Iris pigment epithelial cell (primary cell): ENCODE measurements at regions not wholly inside any gene's neighbourhood (a gene's known extent, or its start where the extent isn't known, plus 50 kb on each side); places are given as distances from the start of the nearest gene placed in this dataset.

Source experiments
- DNase-seq: peaks from one replicate; pipeline ENCODE4 v3.0.0-alpha.2; 2011; ENCODE audit warnings: low read depth

DNA sequence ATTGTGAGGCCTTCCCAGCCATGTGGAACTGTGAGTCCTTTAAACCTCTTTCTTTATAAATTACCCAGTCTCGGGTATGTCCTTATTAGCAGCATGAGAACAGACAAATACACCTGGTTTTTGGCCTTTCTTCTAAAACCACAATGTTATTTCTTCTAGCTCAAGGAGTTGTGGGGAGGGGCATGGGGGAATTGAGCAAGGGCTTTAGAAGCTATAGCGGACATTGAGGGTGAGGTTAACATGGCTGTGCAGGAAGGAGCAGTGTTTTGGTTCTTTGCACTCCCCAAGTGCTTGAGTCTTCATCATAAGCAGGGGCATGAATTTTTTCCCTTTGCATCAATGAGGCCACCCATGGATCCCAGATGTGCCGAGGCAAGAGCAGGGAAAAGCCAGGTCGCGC lies 86.8 kb downstream of the SPRING1 start:
- no peak for DNase-seq

DNA sequence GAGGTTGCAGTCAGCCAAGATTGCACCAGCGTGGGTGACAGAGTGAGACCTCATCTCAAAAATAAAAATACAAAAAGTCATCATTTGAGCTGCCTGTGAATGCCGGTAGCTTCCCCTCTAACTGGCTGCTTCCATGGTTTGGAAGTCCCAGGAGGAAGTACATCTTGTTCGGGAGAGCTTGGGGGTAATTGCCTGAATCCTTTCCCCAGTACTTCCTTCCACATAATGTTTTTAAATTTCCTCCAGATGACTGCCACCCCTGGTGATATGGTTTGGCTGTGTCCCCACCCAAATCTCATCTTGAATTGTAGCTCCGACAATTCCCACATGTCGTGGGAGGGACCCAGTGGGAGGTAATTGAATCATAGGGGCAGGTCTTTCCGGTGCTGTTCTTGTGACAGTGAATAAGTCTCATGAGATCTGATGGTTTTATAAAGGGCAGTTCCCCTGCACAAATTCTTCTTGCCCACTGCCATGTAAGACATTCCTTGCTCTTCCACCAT lies 87.2 kb downstream of the SPRING1 start:
- DNase-seq: no peak

DNA sequence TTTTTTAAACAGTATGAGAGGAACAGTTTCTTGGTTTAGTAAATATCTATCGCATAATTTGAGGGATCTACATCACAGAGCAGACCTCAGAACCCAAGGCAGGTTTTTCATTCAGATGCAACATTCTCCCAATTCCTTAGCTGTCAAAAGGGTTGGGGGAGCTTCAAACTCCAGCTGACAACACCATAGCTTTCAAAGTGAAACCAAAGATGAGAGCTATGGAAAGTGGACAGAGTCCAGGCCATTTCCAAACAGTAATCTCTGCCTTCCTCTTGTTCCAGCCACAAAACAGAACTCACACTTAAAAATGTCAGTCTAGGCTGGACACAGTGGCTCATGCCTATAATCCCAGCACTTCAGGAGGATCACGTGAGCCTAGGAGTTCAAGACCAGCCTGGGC lies 87.8 kb downstream of the SPRING1 start:
- DNase-seq: peak; percentile 10

DNA sequence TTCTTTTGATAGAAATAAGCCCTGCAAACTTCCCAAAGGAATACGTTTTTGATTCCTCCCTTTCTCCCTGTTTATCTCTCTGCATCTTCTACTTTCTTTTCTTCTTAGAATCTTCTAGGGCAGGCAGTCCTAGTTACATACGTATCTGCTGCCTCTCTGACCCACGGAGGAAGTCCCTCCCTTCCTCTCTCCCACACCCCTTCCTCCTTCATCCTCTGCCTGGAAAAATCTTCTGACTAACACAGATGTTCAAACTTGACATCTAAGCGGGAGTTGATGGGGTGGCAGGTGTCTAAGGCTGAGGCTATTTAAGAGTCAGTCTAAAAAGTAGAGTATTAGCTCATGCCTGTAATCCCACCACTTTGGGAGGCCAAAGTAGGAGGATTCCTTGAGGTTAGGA lies 88.6 kb downstream of the MAP1LC3B2 start:
- no peak for DNase-seq

DNA sequence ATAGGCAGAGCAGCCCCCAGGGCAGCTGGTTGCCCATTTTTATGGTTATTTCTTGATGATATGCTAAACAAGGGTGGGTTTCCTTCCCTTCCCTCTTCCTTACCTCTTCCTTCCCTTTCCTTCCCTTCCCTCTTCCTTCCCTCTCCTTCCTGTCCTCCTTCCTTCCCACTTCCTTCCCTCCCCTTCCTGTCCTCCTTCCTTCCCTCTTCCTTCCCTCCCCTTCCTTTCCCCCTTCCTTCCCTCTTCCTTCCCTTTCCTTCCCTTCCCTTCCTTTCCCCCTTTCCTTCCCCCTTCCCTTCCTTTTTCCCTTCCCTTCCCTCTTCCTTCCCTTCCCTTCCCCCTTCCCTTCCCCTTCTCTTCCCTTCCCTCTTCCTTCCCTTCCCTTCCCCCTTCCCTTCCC lies 87.7 kb downstream of the MAP1LC3B2 start:
- DNase-seq: no peak

DNA sequence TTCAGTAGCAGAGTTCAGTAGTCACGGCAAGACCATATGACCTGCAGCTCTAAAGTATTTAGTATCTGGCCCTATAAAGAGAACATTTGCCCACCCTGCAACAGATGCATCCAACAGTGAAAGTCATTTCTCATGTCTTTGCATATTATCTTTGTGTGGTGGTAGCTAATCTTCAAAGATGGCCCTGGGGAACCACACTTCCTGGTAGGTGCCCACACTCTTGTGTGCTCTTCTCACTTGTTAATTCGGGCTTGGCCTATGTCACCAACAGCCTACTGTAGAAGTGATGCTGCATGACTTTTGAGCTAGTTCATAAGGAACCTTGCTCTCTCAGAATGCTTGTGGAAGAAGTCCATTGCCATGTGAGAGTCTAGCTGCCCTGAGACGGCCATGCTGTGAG lies 85.6 kb downstream of the MAP1LC3B2 start:
- DNase-seq: no peak

DNA sequence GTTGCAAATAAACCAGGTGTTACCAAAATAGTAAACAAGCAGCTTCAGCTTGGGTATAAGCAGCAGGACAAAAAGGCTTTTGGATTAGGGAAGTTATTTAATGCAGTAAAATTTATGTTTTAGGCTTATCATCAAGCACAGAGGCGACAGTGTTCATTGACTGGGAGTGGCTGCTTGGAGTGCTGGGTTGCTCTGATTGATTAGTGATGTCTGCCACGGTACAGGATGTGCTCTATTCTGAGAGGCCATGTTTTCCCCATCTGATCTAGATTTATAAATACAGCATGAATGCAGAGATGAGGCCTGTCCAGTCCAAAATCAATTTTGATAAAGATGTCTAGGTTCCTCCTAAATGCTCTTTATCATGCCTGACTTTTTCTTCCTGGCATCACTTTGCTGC lies 83.5 kb downstream of the MAP1LC3B2 start:
- no peak for DNase-seq

DNA sequence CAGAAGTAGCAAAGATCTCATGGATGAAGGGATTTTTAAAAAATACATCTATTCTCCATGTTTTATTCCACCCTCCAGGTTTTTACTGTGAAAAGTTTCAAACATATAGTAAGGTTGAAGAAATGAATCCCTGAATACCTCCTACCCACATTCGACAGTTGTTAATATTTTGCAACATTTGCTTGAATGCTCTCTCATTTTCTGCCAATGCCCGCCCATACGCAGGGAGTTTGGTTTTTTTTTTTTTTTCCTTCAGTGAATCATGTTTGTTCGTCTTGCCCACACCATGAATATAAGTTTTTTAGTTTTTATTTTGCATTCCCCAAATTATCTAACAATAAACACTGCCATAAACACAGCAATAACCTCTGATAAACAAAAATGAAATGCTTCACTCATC lies 82.9 kb downstream of the MAP1LC3B2 start:
- DNase-seq: no peak

DNA sequence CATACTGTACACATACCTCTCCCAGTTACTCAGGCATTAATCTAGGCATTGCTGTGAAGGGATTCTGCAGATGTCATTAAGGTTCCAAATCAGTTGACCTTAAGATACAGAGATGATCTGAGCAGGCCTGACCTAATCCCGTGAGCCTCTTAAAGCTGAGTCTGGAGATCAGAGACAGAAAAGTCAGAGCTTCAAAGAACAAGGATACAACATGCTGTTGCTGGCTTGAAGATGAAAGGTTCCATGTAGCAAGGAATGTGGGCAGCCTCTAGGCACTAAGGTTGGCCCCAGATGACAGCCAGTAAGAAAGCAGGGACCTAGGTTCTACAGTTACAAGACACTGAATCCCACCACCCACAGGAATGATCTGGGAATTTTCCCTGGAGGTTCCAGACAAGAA lies 81.1 kb downstream of the MAP1LC3B2 start:
- no peak for DNase-seq

DNA sequence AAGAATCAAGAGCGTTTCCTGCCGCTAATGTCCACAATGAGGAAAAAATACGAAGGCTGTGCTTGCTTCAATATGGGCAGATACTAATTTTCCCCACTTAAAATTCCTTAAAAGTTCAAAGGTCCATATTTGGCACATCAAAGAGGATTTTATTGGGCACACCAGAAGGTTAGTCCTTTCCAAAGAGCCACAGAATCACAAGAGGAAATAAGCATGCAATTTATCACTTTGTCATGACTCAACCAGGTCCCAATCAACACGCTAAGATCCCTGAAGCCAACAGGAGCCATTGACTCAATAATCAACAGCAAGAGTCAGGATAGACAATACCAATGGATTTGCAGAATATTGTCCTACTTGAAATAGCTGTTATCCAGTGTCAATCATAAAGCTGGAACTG lies 80.6 kb downstream of the MAP1LC3B2 start:
- no peak for DNase-seq

DNA sequence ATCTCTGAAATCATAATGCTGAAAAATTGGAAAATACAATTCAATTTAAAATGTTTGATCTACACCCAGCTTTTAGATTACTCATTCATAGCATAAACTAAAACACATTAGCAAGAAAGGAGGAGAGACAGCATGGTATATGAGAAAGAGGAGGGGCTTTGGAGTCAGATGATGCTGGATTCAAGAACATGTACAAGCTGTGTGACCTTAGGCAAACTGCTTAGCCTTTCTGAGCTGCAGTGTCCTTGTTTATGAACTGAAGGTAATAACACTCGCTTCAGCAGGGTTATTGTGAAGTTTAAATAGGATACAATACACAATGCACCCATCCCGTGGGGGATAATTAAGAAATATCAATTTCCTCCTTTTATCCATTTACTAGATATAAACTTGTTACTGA lies 79.2 kb downstream of the MAP1LC3B2 start:
- no peak for DNase-seq

DNA sequence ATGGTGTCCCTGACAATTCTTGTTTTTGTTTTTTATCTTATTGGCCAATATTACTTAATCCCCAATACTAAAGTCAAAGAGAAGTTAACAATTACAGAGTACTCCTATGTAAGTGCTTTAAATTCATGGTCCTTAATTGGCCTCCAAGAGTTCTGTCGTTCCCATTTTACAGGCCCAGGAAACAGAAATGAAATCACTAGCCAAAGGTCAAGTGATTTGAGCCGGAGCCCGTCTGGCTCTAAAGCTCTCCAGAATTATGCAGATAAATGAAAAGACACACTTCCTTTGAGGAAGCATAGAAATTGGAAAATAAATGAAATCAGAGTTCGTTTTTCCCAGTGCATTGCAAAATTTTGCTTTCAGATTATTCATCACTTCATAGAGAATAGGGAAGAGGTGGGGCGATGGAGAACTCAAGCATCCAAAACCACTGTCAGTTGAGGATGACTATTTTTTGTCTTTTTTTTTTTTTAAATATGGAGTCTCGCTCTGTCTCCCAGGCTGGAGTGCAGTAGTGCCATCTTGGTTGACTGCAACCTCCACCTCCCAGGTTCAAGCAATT lies 78.5 kb downstream of the MAP1LC3B2 start:
- no peak for DNase-seq

DNA sequence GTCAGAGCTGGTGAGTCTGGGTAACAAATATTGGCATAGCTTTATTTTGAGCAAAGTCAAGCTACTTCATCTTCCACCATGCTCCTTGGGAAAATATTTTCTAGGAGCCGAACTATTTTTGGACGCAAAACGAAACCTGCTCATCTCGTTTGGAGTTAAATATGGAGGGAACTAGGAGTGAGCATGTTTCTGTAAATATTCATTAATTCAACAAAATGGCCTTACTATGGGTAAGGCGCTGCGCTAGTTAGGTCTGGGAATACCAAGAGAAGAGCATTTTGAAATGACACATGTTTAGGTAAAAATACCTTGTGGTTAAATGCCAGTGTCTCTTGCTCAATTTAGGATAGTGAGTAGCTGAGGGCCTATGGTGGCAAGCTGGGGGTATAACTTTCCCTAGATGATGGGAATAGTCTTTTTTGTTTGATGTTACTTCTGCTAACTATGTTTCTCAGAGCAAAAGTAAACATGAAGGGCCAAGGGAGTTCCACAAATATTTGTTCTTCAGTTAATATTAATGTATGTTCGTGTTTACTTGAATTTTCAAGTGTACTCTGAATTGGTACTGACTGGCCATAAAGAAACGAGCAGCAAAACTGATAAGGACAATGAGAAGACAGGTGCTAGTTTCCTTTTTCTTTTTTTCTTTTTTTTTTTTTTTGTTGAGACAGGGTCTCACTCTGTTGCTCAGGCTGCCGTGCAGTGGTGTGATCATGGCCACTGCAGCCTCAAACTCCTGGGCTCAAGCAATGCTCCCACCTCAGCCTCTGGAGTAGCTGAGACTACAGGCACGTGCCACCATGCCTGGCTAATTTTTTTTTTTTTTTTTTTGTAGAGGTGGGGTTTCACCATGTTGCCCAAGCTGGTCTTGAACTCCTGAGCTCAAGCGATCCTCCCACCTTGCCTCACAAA lies 77.7 kb downstream of the MAP1LC3B2 start:
- DNase-seq: no peak

DNA sequence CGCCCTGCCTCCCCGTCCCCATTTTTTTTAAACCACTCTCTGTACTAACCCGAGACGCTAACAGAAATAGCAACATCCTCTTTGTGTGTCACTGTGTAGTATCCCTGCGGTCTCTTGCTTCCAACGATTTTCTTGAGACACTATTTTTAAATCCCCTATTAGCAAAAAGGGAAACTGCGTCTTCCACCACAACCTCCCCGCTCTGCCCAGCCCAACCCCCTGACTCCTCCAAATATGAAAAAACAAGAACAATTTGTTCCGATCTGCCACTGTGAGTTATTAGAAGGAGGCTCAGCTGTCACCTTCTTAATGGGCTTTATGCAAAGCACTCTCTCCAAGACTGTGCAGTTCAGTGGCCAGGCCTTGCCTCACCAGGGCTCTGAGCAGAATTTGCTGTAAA lies 76.3 kb downstream of the MAP1LC3B2 start:
- DNase-seq: no peak

DNA sequence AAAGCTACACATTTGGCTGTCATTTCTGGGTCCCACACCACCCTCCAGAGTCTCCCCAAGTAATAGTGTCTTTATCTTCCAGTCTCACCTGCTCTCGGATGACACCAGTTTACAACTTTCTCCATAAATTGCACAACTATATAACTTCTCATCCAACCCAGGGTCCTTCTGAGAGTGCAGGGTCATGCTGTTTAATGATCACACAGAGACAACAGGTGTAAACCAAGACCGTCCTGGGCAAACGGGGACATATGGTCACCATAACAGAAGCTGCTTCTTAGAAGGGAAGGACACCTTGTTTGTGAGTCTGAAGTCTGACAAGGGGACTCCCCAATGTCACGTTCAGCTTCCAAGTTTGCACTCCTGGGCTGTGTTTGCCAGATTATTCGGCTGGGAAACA lies 74.3 kb downstream of the MAP1LC3B2 start:
- no peak for DNase-seq

DNA sequence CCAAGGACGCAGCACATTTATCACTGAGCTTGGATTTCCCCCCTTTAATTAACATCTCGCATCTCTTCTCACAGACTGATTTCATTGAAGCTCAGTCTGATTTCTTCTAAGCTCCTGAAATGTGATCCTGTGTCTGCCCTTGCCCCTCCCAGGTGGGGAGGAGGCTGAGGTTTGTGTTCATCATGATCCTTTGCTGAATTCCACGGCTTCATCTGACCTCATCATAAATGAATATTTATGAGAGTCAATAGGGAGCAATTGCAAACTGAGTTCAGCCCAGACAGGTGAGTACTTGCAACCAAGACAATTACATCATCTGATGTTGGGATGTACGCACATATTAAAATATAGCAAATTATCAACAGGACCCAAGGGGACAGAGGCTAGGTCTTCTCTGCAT lies 72.4 kb downstream of the MAP1LC3B2 start:
- no peak for DNase-seq

DNA sequence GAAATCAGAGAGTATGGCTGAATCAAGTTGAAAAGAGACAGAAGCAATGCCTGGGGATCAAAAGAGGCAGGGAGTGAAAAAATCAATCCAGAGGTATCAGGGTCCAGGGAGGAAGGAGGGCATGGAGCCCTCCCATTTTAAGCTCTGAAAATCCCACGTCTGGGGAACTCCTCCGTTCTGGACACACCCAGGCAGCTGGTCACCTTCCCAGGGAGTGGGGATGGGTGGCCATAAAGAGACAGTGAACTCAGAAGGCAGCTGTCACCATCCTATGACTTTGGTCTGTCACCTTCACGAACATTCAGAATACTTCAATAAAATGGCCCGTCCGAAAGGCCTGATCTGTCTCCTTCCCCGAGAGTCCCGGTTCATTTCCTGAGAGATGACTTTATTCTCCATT lies 71.6 kb downstream of the MAP1LC3B2 start:
- no peak for DNase-seq

DNA sequence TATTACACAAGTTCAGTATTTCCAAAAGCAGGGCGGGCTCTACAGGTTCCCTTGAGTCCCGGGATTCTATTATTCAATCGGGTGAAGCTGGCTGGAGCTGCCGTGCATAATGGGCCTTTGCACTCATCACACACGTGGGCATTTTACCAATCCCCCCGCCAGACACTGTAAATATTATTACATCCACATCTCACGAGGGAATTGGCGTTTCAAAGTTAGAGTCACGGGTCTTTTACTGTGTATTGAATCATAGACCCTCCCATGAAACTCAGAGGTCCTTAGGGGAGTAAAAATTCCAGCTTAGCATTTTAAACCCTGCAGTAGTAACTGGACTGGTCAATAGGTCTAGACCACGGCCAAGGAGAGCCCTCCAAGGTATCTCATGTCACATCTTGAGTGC lies 70.3 kb downstream of the MAP1LC3B2 start:
- no peak for DNase-seq

DNA sequence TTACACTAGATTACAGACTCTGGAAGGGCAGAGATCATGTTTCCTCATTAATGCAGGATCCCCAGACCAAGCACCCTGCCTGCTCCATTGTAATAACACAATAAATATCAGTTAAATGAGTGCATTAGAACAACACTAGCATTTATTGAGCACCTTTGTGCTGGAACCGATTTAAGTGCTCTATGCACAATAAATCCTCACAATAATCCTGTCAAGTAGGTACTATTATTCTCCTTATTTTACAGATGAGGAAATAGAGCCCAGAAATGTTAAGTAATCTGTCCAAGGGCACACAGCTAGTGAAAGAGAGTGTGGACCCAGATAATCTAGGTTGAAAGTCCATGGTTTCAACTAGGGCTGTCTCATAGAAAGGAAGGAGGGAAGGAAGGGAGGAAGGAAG lies 69.8 kb downstream of the MAP1LC3B2 start:
- DNase-seq: no peak

DNA sequence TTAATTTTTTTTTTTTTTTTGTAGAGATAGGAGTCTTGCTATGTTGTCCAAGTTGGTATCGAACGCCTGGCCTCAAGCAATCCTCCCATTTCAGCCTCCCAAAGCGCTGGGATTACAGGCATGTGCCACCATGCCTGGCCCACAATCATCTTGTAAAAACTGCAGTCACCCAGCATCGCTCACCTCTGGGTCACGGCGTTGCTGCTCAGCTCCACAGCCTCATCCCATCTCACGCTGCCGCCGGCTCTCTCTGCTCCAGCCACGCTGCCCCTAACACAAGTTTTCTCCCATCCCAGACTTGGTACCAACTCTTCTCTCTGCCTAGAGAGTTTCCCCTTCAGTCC lies 69.2 kb downstream of the MAP1LC3B2 start:
- DNase-seq: no peak
